K562 (cell line): ENCODE measurements at regions not wholly inside any gene's neighbourhood (a gene's known extent, or its start where the extent isn't known, plus 50 kb on each side); places are given as distances from the start of the nearest gene placed in this dataset.

Source experiments
- ARID1B ChIP-seq: fragments of 450-650 bp; IDR thresholded peaks from 2 replicates; pipeline ENCODE4 v1.6.1; 2016; ENCODE audit warnings: antibody characterized with exemption, mild to moderate bottlenecking, inconsistent platforms
- ARNT ChIP-seq, 2 experiments: fragments of 450-650 bp; IDR thresholded peaks; 2 replicates each; pipeline ENCODE4 v1.6.1; 2016; ENCODE audit warnings: mild to moderate bottlenecking in 1 of 2
- CC2D1A ChIP-seq: fragments of 450-650 bp; IDR thresholded peaks from 2 replicates; pipeline ENCODE4 v1.6.1; 2017; ENCODE audit warnings: mild to moderate bottlenecking
- GATAD2A ChIP-seq: fragments of 450-650 bp; IDR thresholded peaks from 2 replicates; pipeline ENCODE4 v1.6.1; 2017
- NBN ChIP-seq: fragments of 450-650 bp; IDR thresholded peaks from 2 replicates; pipeline ENCODE4 v1.6.1; 2016; ENCODE audit warnings: low read depth, mild to moderate bottlenecking
- NFXL1 ChIP-seq: fragments of 450-650 bp; formaldehyde crosslinking; IDR thresholded peaks from 2 replicates; pipeline ENCODE4 v1.4.0; 2021; ENCODE audit warnings: mild to moderate bottlenecking
- SAFB2 ChIP-seq: fragments of 200-400 bp; formaldehyde crosslinking; IDR thresholded peaks from 2 replicates; pipeline ENCODE4 v1.6.1; 2018; ENCODE audit warnings: borderline replicate concordance, low read length, low read depth, moderate library complexity; ENCODE audit not compliant: severe bottlenecking
- SRSF7 ChIP-seq: fragments of 200-400 bp; formaldehyde crosslinking; optimal IDR thresholded peaks from 2 replicates; pipeline ENCODE3; 2017; ENCODE audit warnings: mild to moderate bottlenecking, low read depth, low read length
- TRIM24 ChIP-seq, 2 experiments: fragments of 450-650 bp; IDR thresholded peaks; 2 replicates each; pipeline ENCODE4 v1.6.1; 2016
- ZKSCAN8 ChIP-seq: fragments of 200-800 bp; sonication (Bioruptor generic); IDR thresholded peaks from 2 replicates; pipeline ENCODE4 v1.6.1; 2016; ENCODE audit warnings: missing genetic modification characterization, missing compliant biosample characterization
- ZNF197 ChIP-seq: fragments of 200-800 bp; sonication (Bioruptor generic); IDR thresholded peaks from 2 replicates; pipeline ENCODE4 v1.6.1; 2016; ENCODE audit warnings: low read depth, missing genetic modification characterization, missing compliant biosample characterization
- ZNF224 ChIP-seq: sonication (generic); formaldehyde crosslinking; IDR thresholded peaks from 2 replicates; pipeline ENCODE4 v1.8.0; 2022; ENCODE audit warnings: mild to moderate bottlenecking, missing genetic modification reagents
- ZNF23 ChIP-seq: fragments of 250-450 bp; sonication (Bioruptor Pico); IDR thresholded peaks from 2 replicates; pipeline ENCODE4 v1.4.0; 2020; ENCODE audit warnings: mild to moderate bottlenecking
- ZNF24 ChIP-seq: fragments of 450-650 bp; IDR thresholded peaks from 2 replicates; pipeline ENCODE4 v1.6.1; 2016
- ZNF57 ChIP-seq: fragments of 450-650 bp; formaldehyde crosslinking; IDR thresholded peaks from 2 replicates; pipeline ENCODE4 v1.4.0; 2020; ENCODE audit warnings: mild to moderate bottlenecking, moderate library complexity
- TF ChIP-seq, protein P1 (sequence below): fragments of 250-450 bp; sonication (Bioruptor Pico); IDR thresholded peaks from 2 replicates; pipeline ENCODE4 v1.4.0; 2020
- TF ChIP-seq, protein P2 (sequence below): sonication (generic); formaldehyde crosslinking; IDR thresholded peaks from 2 replicates; pipeline ENCODE4 v1.9.0; 2022; ENCODE audit warnings: mild to moderate bottlenecking, missing genetic modification reagents
- TF ChIP-seq, protein P3 (sequence below): sonication (generic); formaldehyde crosslinking; IDR thresholded peaks from 2 replicates; pipeline ENCODE4 v1.5.0; 2020; ENCODE audit warnings: missing genetic modification reagents
- TF ChIP-seq, protein P4 (sequence below): sonication (generic); formaldehyde crosslinking; IDR thresholded peaks from 2 replicates; pipeline ENCODE4 v1.8.1; 2023; ENCODE audit warnings: mild to moderate bottlenecking, missing genetic modification reagents
- TF ChIP-seq, protein P5 (sequence below): IDR thresholded peaks from 3 replicates; pipeline ENCODE4 v1.6.1; 2011; ENCODE audit warnings: borderline replicate concordance, mild to moderate bottlenecking; ENCODE audit not compliant: insufficient read length, insufficient read depth

DNA sequence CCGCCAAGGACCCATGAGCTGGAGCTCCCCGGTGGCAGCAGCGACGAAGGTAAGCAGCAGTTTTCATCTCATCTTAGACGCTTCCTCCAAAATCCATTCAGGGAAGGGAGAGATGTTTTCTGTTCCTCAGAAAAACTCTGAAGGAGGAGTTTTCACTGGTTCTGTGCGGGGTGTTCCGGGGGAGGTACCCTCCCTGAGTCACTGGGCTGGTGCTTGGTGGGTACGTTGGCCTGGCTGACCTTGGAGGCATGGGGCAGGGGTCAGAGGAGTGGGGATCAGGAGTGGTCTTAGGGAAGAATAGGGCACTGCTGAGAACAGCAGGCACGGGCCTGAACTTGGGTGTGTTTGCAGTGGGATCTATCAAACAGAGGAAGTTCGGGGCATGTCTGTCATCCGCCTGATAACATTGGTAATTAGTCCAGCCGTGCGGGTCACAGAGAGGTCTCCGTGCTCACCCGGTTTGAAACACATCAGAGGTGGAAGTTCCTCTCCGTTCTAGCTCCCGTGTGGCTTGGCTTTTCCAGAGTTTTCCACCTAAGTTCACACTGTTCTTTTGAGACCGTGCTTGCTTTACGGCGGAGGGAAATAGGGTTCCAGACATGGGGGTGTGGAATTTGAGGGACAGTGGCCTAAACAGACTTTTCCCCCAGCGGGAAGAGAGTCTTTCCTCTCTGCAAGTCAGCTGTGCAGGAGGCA, 59.6 kb upstream of the CIBAR2 start (continued):
- TF ChIP-seq, protein P1, sequence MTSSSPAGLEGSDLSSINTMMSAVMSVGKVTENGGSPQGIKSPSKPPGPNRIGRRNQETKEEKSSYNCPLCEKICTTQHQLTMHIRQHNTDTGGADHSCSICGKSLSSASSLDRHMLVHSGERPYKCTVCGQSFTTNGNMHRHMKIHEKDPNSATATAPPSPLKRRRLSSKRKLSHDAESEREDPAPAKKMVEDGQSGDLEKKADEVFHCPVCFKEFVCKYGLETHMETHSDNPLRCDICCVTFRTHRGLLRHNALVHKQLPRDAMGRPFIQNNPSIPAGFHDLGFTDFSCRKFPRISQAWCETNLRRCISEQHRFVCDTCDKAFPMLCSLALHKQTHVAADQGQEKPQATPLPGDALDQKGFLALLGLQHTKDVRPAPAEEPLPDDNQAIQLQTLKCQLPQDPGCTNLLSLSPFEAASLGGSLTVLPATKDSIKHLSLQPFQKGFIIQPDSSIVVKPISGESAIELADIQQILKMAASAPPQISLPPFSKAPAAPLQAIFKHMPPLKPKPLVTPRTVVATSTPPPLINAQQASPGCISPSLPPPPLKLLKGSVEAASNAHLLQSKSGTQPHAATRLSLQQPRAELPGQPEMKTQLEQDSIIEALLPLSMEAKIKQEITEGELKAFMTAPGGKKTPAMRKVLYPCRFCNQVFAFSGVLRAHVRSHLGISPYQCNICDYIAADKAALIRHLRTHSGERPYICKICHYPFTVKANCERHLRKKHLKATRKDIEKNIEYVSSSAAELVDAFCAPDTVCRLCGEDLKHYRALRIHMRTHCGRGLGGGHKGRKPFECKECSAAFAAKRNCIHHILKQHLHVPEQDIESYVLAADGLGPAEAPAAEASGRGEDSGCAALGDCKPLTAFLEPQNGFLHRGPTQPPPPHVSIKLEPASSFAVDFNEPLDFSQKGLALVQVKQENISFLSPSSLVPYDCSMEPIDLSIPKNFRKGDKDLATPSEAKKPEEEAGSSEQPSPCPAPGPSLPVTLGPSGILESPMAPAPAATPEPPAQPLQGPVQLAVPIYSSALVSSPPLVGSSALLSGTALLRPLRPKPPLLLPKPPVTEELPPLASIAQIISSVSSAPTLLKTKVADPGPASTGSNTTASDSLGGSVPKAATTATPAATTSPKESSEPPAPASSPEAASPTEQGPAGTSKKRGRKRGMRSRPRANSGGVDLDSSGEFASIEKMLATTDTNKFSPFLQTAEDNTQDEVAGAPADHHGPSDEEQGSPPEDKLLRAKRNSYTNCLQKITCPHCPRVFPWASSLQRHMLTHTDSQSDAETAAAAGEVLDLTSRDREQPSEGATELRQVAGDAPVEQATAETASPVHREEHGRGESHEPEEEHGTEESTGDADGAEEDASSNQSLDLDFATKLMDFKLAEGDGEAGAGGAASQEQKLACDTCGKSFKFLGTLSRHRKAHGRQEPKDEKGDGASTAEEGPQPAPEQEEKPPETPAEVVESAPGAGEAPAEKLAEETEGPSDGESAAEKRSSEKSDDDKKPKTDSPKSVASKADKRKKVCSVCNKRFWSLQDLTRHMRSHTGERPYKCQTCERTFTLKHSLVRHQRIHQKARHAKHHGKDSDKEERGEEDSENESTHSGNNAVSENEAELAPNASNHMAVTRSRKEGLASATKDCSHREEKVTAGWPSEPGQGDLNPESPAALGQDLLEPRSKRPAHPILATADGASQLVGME (CRISPR knock-in tag): no peak
- TF ChIP-seq TRIM24 (IDR thresholded peaks at IDR 0.05) (peak; percentile 43 to 65; a peak in 3 of 4 replicates), GATAD2A (peak; percentile 60), SRSF7 (no peak), NBN (peak; percentile 66; the same call in 1 of the 2 replicates), CC2D1A (peak; percentile 51), ZNF57 (CRISPR knock-in tag) (no peak), ARID1B (peak; percentile 95), ARNT (IDR thresholded peaks at IDR 0.05) (peak; percentile 58 to 77; a peak in 2 of 4 replicates), ZNF197 (CRISPR knock-in tag) (no peak), ZNF23 (CRISPR knock-in tag) (no peak), NFXL1 (CRISPR knock-in tag) (peak; percentile 35; the same call in 1 of the 2 replicates), ZKSCAN8 (CRISPR knock-in tag) (peak; percentile 62; the same call in 1 of the 2 replicates), SAFB2 (no peak), ZNF224 (CRISPR knock-in tag) (no peak), ZNF24 (no peak)
- TF ChIP-seq, protein P2, sequence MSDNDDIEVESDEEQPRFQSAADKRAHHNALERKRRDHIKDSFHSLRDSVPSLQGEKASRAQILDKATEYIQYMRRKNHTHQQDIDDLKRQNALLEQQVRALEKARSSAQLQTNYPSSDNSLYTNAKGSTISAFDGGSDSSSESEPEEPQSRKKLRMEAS (CRISPR knock-in tag): 0 out of 2 replicates have a peak, but pooled peaks have one; percentile 13
- TF ChIP-seq, protein P3, sequence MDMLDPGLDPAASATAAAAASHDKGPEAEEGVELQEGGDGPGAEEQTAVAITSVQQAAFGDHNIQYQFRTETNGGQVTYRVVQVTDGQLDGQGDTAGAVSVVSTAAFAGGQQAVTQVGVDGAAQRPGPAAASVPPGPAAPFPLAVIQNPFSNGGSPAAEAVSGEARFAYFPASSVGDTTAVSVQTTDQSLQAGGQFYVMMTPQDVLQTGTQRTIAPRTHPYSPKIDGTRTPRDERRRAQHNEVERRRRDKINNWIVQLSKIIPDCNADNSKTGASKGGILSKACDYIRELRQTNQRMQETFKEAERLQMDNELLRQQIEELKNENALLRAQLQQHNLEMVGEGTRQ: no peak
- TF ChIP-seq, protein P4, sequence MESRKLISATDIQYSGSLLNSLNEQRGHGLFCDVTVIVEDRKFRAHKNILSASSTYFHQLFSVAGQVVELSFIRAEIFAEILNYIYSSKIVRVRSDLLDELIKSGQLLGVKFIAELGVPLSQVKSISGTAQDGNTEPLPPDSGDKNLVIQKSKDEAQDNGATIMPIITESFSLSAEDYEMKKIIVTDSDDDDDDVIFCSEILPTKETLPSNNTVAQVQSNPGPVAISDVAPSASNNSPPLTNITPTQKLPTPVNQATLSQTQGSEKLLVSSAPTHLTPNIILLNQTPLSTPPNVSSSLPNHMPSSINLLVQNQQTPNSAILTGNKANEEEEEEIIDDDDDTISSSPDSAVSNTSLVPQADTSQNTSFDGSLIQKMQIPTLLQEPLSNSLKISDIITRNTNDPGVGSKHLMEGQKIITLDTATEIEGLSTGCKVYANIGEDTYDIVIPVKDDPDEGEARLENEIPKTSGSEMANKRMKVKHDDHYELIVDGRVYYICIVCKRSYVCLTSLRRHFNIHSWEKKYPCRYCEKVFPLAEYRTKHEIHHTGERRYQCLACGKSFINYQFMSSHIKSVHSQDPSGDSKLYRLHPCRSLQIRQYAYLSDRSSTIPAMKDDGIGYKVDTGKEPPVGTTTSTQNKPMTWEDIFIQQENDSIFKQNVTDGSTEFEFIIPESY (CRISPR knock-in tag): no peak
- TF ChIP-seq, protein P5, sequence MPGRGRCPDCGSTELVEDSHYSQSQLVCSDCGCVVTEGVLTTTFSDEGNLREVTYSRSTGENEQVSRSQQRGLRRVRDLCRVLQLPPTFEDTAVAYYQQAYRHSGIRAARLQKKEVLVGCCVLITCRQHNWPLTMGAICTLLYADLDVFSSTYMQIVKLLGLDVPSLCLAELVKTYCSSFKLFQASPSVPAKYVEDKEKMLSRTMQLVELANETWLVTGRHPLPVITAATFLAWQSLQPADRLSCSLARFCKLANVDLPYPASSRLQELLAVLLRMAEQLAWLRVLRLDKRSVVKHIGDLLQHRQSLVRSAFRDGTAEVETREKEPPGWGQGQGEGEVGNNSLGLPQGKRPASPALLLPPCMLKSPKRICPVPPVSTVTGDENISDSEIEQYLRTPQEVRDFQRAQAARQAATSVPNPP: no peak
